Nephron (organoid): ENCODE measurements at regions not wholly inside any gene's neighbourhood (a gene's known extent, or its start where the extent isn't known, plus 50 kb on each side); places are given as distances from the start of the nearest gene placed in this dataset.

Source experiments
- H3K27ac Mint-ChIP-seq, 3 experiments: 2 replicates each; pipeline ENCODE4 v1.8.0; 2020; ENCODE audit warnings: mixed read lengths in 3 of 3, mild to moderate bottlenecking in 2 of 3, moderate library complexity in 1 of 3
- H3K27me3 Mint-ChIP-seq: 2 replicates; pipeline ENCODE4 v1.8.0; 2021; ENCODE audit warnings: low read depth, mild to moderate bottlenecking, moderate library complexity, mixed read lengths
- H3K36me3 Mint-ChIP-seq: 2 replicates; pipeline ENCODE4 v1.8.0; 2020; ENCODE audit warnings: low read depth, mixed read lengths
- H3K4me1 Mint-ChIP-seq: 2 replicates; pipeline ENCODE4 v1.8.0; 2020; ENCODE audit warnings: mixed read lengths
- H3K4me3 Mint-ChIP-seq, 3 experiments: 2 replicates each; pipeline ENCODE4 v1.8.0; 2020; ENCODE audit warnings: mild to moderate bottlenecking in 3 of 3, mixed read lengths in 3 of 3, moderate library complexity in 2 of 3
- H3K9me3 Mint-ChIP-seq: 2 replicates; pipeline ENCODE4 v1.8.0; 2020; ENCODE audit warnings: mixed read lengths
- CTCF ChIP-seq, 3 experiments: fragments of 200-600 bp; sonication (generic); IDR thresholded peaks; one replicate each; pipeline ENCODE4 v1.5.0; 2021; ENCODE audit warnings: antibody characterized with exemption in 3 of 3; ENCODE audit not compliant: unreplicated experiment in 3 of 3

- Mint-ChIP-seq H3K4me3 (no peak overlapping the region), H3K27ac (no peak overlapping the region), H3K27me3 (no peaks in the 10 kb centered on the region), H3K36me3 (no peaks in the 10 kb centered on the region), H3K9me3 (peaks cover 19% of the 10 kb centered on the region), H3K4me1 (no peaks in the 10 kb centered on the region)
- no peak for TF ChIP-seq CTCF (IDR thresholded peaks at IDR 0.05; ENCODE audit: unreplicated experiment in 3 of 3)
Observed at GRCh38 chr2:82650038-82650437, 1809.0 kb downstream of the SUCLG1 start.

GRCh38 chr2:82641598-82642180, 1817.4 kb downstream of the SUCLG1 start:
- Mint-ChIP-seq H3K4me3 (no peak overlapping the region), H3K27me3 (no peaks in the 10 kb centered on the region), H3K9me3 (peaks cover 13% of the 10 kb centered on the region), H3K36me3 (no peaks in the 10 kb centered on the region), H3K4me1 (no peaks in the 10 kb centered on the region), H3K27ac (no peak overlapping the region)
- TF ChIP-seq CTCF (IDR thresholded peaks at IDR 0.05; ENCODE audit: unreplicated experiment in 3 of 3) = no peak

GRCh38 chr2:82636402-82637020, 1822.6 kb downstream of the SUCLG1 start:
- Mint-ChIP-seq H3K27me3 (no peaks in the 10 kb centered on the region), H3K27ac (no peak overlapping the region), H3K4me3 (no peak overlapping the region), H3K4me1 (no peaks in the 10 kb centered on the region), H3K36me3 (no peaks in the 10 kb centered on the region), H3K9me3 (peaks cover 5% of the 10 kb centered on the region)
- TF ChIP-seq CTCF (IDR thresholded peaks at IDR 0.05; ENCODE audit: unreplicated experiment in 3 of 3) = no peak

GRCh38 chr2:82599021-82599420, 1860.1 kb downstream of the SUCLG1 start:
- no peaks in the 10 kb centered on the region for H3K4me1 Mint-ChIP-seq
- H3K9me3 Mint-ChIP-seq = peaks cover 4% of the 10 kb centered on the region
- H3K4me3 Mint-ChIP-seq = no peak overlapping the region
- no peaks in the 10 kb centered on the region for H3K36me3 Mint-ChIP-seq
- no peak for TF ChIP-seq CTCF (IDR thresholded peaks at IDR 0.05; ENCODE audit: unreplicated experiment in 3 of 3)
- H3K27ac Mint-ChIP-seq = no peak overlapping the region
- no peaks in the 10 kb centered on the region for H3K27me3 Mint-ChIP-seq

- Mint-ChIP-seq H3K27ac (no peak overlapping the region), H3K36me3 (no peaks in the 10 kb centered on the region)
Observed at GRCh38 chr2:82596581-82596980, 1862.5 kb downstream of the SUCLG1 start.

More at GRCh38 chr2:82596581-82596980, 1862.5 kb downstream of the SUCLG1 start:
- Mint-ChIP-seq H3K4me1 (no peaks in the 10 kb centered on the region), H3K9me3 (peaks cover 4% of the 10 kb centered on the region), H3K4me3 (no peak overlapping the region), H3K27me3 (no peaks in the 10 kb centered on the region)
- TF ChIP-seq CTCF (IDR thresholded peaks at IDR 0.05; ENCODE audit: unreplicated experiment in 3 of 3) = no peak
